ENCODE measurements at regions not wholly inside any gene's neighbourhood (a gene's known extent, or its start where the extent isn't known, plus 50 kb on each side); places are given as distances from the start of the nearest gene placed in this dataset.

DNA sequence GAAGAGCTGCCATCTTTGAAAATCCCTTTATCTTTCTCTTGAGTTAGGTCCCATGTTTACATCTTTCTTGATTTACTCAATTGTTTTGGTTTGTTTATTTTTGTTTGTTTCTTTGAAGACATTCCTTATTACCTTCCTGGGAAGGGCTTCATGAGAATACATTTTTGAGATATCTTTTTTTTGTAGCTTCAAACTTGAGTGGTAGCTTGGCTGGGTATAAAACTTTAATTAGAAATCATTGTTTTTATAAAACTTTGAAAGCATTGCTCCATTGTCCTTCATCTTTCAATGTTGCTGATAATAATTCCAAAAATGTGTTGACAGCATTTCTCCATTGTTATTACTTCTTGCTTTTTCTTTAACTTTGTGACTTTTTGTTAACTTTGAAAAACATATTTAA is 145.9 kb upstream of the RBMS1 start:
- TF ChIP-seq, protein P1, sequence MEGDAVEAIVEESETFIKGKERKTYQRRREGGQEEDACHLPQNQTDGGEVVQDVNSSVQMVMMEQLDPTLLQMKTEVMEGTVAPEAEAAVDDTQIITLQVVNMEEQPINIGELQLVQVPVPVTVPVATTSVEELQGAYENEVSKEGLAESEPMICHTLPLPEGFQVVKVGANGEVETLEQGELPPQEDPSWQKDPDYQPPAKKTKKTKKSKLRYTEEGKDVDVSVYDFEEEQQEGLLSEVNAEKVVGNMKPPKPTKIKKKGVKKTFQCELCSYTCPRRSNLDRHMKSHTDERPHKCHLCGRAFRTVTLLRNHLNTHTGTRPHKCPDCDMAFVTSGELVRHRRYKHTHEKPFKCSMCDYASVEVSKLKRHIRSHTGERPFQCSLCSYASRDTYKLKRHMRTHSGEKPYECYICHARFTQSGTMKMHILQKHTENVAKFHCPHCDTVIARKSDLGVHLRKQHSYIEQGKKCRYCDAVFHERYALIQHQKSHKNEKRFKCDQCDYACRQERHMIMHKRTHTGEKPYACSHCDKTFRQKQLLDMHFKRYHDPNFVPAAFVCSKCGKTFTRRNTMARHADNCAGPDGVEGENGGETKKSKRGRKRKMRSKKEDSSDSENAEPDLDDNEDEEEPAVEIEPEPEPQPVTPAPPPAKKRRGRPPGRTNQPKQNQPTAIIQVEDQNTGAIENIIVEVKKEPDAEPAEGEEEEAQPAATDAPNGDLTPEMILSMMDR (IDR thresholded peaks at IDR 0.05) = no peak
- no peak for TF ChIP-seq POLR2A (IDR thresholded peaks at IDR 0.05)
